PC-3 (cell line): ENCODE measurements at regions not wholly inside any gene's neighbourhood (a gene's known extent, or its start where the extent isn't known, plus 50 kb on each side); places are given as distances from the start of the nearest gene placed in this dataset.
A peak's percentile ranks its signal among the peaks of the same experiment; 100 is the strongest.

Experiments used
- ATAC-seq: fragments of 200-7000 bp; cut with Tn5 transposase; 2 replicates; pipeline ENCODE4 v1.9.1; 2020; ENCODE audit warnings: mild to moderate bottlenecking, moderate library complexity
- BruUV-seq: library from RNA; stranded (reverse); fragments of 400-500 nt; replicated peaks from 2 replicates; lab custom pipeline; 2021; lab: Mats Ljungman, UMichigan
- CTCF ChIA-PET: fragments of 300-600 bp; sonication (Branson Sonifier 250); formaldehyde crosslinking; loops from one replicate; lab custom pipeline; 2022; ENCODE audit warnings: antibody characterized with exemption; lab: Charles Lee
- POLR2A ChIA-PET: fragments of 300-600 bp; sonication (Branson Sonifier 250); formaldehyde crosslinking; loops from one replicate; lab custom pipeline; 2022; ENCODE audit warnings: antibody characterized with exemption; ENCODE audit not compliant: unreplicated experiment; lab: Charles Lee
- DNase-seq: peaks from one replicate; pipeline ENCODE4 v3.0.0-alpha.2; 2015
- H2AFZ ChIP-seq: fragments of 300-600 bp; sonication (generic); 2 replicates; pipeline ENCODE4 v1.6.0; 2016; ENCODE audit warnings: antibody characterized with exemption, low read length
- H3F3A ChIP-seq: fragments of 300-600 bp; sonication (generic); one replicate; pipeline ENCODE4 v1.6.0; 2017; ENCODE audit warnings: antibody characterized with exemption, low read length, control low read depth, mild to moderate bottlenecking; ENCODE audit not compliant: unreplicated experiment
- H3K27ac ChIP-seq: fragments of 300-600 bp; sonication (generic); 2 replicates; pipeline ENCODE4 v1.5.1; 2016; ENCODE audit warnings: mild to moderate bottlenecking, low read length
- H3K27me3 ChIP-seq: fragments of 300-600 bp; sonication (generic); 2 replicates; pipeline ENCODE4 v1.6.1; 2016; ENCODE audit warnings: low read length, mixed read lengths
- H3K36me3 ChIP-seq: fragments of 300-600 bp; sonication (generic); 2 replicates; pipeline ENCODE4 v1.6.1; 2016; ENCODE audit warnings: low read depth, mixed run types, low read length, mixed read lengths
- H3K4me1 ChIP-seq: fragments of 300-600 bp; sonication (generic); 2 replicates; pipeline ENCODE4 v1.5.1; 2016; ENCODE audit warnings: low read length; ENCODE audit not compliant: insufficient read depth
- H3K4me2 ChIP-seq: fragments of 300-600 bp; sonication (generic); 2 replicates; pipeline ENCODE4 v1.6.0; 2016; ENCODE audit warnings: low read length
- H3K4me3 ChIP-seq: fragments of 300-600 bp; sonication (generic); 2 replicates; pipeline ENCODE4 v1.5.1; 2016; ENCODE audit warnings: mild to moderate bottlenecking, low read length, mixed read lengths
- H3K79me2 ChIP-seq: fragments of 300-600 bp; sonication (generic); 2 replicates; pipeline ENCODE4 v1.6.1; 2017; ENCODE audit warnings: low read length, mixed read lengths
- H3K9ac ChIP-seq: fragments of 300-600 bp; sonication (generic); 2 replicates; pipeline ENCODE4 v1.6.0; 2016; ENCODE audit warnings: mild to moderate bottlenecking, low read length
- H3K9me2 ChIP-seq: fragments of 300-600 bp; sonication (generic); replicated peaks from 2 replicates; pipeline ENCODE4 v1.6.1; 2016; ENCODE audit warnings: mixed run types, low read length, mixed read lengths
- H3K9me3 ChIP-seq: fragments of 300-600 bp; sonication (generic); 2 replicates; pipeline ENCODE4 v1.6.1; 2016; ENCODE audit warnings: low read length, mixed read lengths
- H4K20me1 ChIP-seq: fragments of 300-600 bp; sonication (generic); 2 replicates; pipeline ENCODE4 v1.6.1; 2016; ENCODE audit warnings: low read length, mixed read lengths
- EZH2 ChIP-seq: fragments of 300-600 bp; sonication (generic); IDR thresholded peaks from one replicate; pipeline ENCODE4 v1.6.1; 2017; ENCODE audit warnings: antibody characterized with exemption, mild to moderate bottlenecking, low read length; ENCODE audit not compliant: unreplicated experiment
- EZH2phosphoT487 ChIP-seq: fragments of 300-600 bp; sonication (generic); IDR thresholded peaks from 2 replicates; pipeline ENCODE4 v1.6.1; 2018; ENCODE audit warnings: mild to moderate bottlenecking, antibody characterized with exemption, low read length, borderline replicate concordance
- intact Hi-C: fragments of 100-400 bp; cut with micrococcal nuclease; formaldehyde crosslinking; loops from 2 replicates; pipeline ENCODE4 v1.9.0; 2023
- TF ChIP-seq, protein P1 (sequence below): fragments of 300-600 bp; sonication (generic); conservative IDR thresholded peaks from 2 replicates; pipeline ENCODE4 v1.5.1; 2017; ENCODE audit warnings: antibody characterized with exemption, low read depth, mild to moderate bottlenecking, low read length

- POLR2A ChIA-PET: no interaction called here
- H3K27ac ChIP-seq: no peak overlapping the region
- peak; percentile 90 for ATAC-seq
Observed at GRCh38 chr13:50513300-50513877, 330.1 kb downstream of the DLEU7 start.

DNA sequence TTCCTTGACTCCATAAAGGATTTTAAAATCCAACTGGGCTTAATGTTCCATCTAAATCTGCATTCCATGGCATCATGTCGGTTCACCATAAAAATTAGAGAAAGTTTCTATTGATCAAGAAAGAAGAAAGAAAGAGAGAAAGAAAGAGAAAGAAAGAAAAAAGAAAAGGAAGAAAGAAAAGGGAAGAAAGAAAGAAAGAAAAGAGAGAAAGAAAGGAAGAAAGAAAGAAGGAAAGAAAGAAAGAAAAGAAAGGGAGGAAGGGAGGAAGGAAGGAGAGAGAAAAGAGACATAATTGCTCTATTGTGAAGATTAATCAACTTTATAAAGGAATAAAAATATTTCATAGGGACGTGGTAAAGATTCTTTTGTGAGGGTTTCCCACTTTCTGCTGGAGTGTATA lies 329.2 kb downstream of the DLEU7 start:
- intact Hi-C loops: loop anchor here (10.0 kb wide), 1 partner anchor 129 kb away; no protein-coding TSS in a partner anchor
- DNase-seq (no peak), ATAC-seq (no peak)
- Histone ChIP-seq H3K4me3 (no peak overlapping the region), H3K79me2 (no peaks in the 10 kb centered on the region), H3K9me3 (no peaks in the 10 kb centered on the region), H4K20me1 (no peaks in the 10 kb centered on the region), H2AFZ (no peak overlapping the region), H3F3A (no peaks in the 10 kb centered on the region), H3K27ac (no peak overlapping the region), H3K4me1 (peaks cover 19% of the 10 kb centered on the region), H3K27me3 (no peaks in the 10 kb centered on the region), H3K36me3 (no peaks in the 10 kb centered on the region), H3K4me2 (no peak overlapping the region), H3K9me2 (no peaks in the 10 kb centered on the region), H3K9ac (no peak overlapping the region)
- BruUV-seq: no TSS peak
- ChIA-PET CTCF (no interaction called here), POLR2A (no interaction called here)
- TF ChIP-seq EZH2phosphoT487 (no peak), EZH2 (no peak)
- TF ChIP-seq, protein P1, sequence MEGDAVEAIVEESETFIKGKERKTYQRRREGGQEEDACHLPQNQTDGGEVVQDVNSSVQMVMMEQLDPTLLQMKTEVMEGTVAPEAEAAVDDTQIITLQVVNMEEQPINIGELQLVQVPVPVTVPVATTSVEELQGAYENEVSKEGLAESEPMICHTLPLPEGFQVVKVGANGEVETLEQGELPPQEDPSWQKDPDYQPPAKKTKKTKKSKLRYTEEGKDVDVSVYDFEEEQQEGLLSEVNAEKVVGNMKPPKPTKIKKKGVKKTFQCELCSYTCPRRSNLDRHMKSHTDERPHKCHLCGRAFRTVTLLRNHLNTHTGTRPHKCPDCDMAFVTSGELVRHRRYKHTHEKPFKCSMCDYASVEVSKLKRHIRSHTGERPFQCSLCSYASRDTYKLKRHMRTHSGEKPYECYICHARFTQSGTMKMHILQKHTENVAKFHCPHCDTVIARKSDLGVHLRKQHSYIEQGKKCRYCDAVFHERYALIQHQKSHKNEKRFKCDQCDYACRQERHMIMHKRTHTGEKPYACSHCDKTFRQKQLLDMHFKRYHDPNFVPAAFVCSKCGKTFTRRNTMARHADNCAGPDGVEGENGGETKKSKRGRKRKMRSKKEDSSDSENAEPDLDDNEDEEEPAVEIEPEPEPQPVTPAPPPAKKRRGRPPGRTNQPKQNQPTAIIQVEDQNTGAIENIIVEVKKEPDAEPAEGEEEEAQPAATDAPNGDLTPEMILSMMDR: no peak

More at GRCh38 chr13:50513300-50513877, 330.1 kb downstream of the DLEU7 start:
- Histone ChIP-seq H3K9me3 (no peaks in the 10 kb centered on the region), H3F3A (no peaks in the 10 kb centered on the region), H2AFZ (peak overlapping the region; percentile 88), H3K4me3 (peak overlapping the region; percentile 60), H4K20me1 (no peaks in the 10 kb centered on the region), H3K9ac (no peak overlapping the region), H3K4me1 (peaks cover 19% of the 10 kb centered on the region), H3K79me2 (no peaks in the 10 kb centered on the region), H3K36me3 (no peaks in the 10 kb centered on the region), H3K27me3 (no peaks in the 10 kb centered on the region), H3K4me2 (peak overlapping the region; percentile 89), H3K9me2 (no peaks in the 10 kb centered on the region)
- intact Hi-C loops: loop anchor here (10.0 kb wide), 1 partner anchor 129 kb away; no protein-coding TSS in a partner anchor
- no TSS peak for BruUV-seq
- CTCF ChIA-PET: no interaction called here
- TF ChIP-seq EZH2 (no peak), EZH2phosphoT487 (no peak)
- TF ChIP-seq, protein P1: no peak
- DNase-seq: peak; percentile 54

- ATAC-seq: no peak
- no peak overlapping the region for H2AFZ ChIP-seq
- BruUV-seq: no TSS peak
Observed at GRCh38 chr13:50518131-50518530, 325.4 kb downstream of the DLEU7 start.

More at GRCh38 chr13:50518131-50518530, 325.4 kb downstream of the DLEU7 start:
- Histone ChIP-seq H3K4me3 (no peak overlapping the region), H3K79me2 (no peaks in the 10 kb centered on the region), H3K36me3 (no peaks in the 10 kb centered on the region), H3F3A (no peaks in the 10 kb centered on the region), H3K4me2 (no peak overlapping the region), H3K9ac (no peak overlapping the region), H4K20me1 (no peaks in the 10 kb centered on the region), H3K9me2 (no peaks in the 10 kb centered on the region), H3K4me1 (peaks cover 8% of the 10 kb centered on the region), H3K27me3 (no peaks in the 10 kb centered on the region), H3K27ac (no peak overlapping the region), H3K9me3 (no peaks in the 10 kb centered on the region)
- TF ChIP-seq, protein P1: no peak
- TF ChIP-seq EZH2 (no peak), EZH2phosphoT487 (no peak)
- no peak for DNase-seq
- POLR2A ChIA-PET: no interaction called here
- intact Hi-C loops: loop anchor here (10.0 kb wide), 1 partner anchor 133 kb away; no protein-coding TSS in a partner anchor
- CTCF ChIA-PET: no interaction called here
